ENCODE measurements at regions not wholly inside any gene's neighbourhood (a gene's known extent, or its start where the extent isn't known, plus 50 kb on each side); places are given as distances from the start of the nearest gene placed in this dataset.

- TF ChIP-seq POLR2A (IDR thresholded peaks at IDR 0.05) (no peak), POLR2AphosphoS5 (IDR thresholded peaks at IDR 0.05) (no peak)
Measured at GRCh38 chr18:78477840-78478239, 501.8 kb upstream of the SALL3 start.
